ENCODE measurements at regions not wholly inside any gene's neighbourhood (a gene's known extent, or its start where the extent isn't known, plus 50 kb on each side); places are given as distances from the start of the nearest gene placed in this dataset.

DNA sequence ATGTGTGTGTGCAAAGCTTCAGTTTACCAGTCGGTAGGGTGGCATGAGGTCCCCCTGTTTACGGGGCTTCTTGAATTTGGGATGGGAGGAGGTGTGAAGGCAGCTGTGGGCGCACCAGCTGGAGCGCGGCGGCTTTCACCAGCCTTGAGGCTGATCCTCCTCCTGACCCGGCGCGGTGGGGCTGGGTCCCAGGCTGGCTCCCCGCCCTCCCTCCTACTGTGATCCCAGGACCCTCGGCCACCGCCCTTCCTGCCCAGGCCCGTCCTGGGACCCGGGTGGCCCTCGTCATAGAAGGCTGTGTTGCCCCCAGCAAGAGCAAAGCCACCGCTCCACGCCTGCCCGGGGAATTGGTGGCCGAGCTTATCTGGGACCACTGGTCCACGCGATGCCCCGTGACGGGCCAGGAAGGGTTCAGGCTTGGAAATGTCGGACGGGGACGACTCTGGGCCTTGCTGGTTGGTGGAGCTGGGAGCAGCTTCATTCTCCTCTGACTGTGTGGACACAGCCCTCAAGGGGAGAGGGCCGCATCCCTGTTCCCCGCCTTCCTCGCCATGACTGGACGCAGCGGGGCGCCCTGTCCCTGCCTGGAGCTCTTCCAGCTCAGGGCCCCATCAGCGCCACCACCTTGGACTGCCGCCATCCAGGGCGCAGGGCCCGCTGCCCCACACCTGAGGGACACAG, 271.1 kb upstream of the IRX1 start:
- no peak for TF ChIP-seq CTCF (IDR thresholded peaks at IDR 0.05)
- TF ChIP-seq SIN3A (IDR thresholded peaks at IDR 0.05; ENCODE audit: borderline replicate concordance, insufficient read depth, low read depth, low read length): no peak
- no peak for TF ChIP-seq TCF7L2 (IDR thresholded peaks at IDR 0.05; ENCODE audit: low read depth, low read length)
- no peak for TF ChIP-seq REST (IDR thresholded peaks at IDR 0.05; ENCODE audit: insufficient read depth in 1 of 2, low read depth in 2 of 2, low read length in 1 of 2)
- no peak for TF ChIP-seq POLR2AphosphoS5 (IDR thresholded peaks at IDR 0.05; ENCODE audit: low read depth, low read length)

Data from Panc1 (cell line).